GM12878 (cell line): ENCODE measurements at regions not wholly inside any gene's neighbourhood (a gene's known extent, or its start where the extent isn't known, plus 50 kb on each side); places are given as distances from the start of the nearest gene placed in this dataset.
A peak's percentile ranks its signal among the peaks of the same experiment; 100 is the strongest.

Source experiments
- ASH2L ChIP-seq: fragments of 300-600, 200-600 bp; sonication (generic); IDR thresholded peaks from 2 replicates; pipeline ENCODE4 v1.6.1; 2017; ENCODE audit warnings: low read depth, mild to moderate bottlenecking, borderline replicate concordance
- CBX5 ChIP-seq: sonication (generic); IDR thresholded peaks from 2 replicates; pipeline ENCODE4 v1.6.1; 2016; ENCODE audit warnings: low read depth, moderate library complexity, mild to moderate bottlenecking, inconsistent platforms
- CEBPZ ChIP-seq: fragments of 150-350 bp; IDR thresholded peaks from 2 replicates; pipeline ENCODE4 v1.6.1; 2016; ENCODE audit warnings: low read depth, low read length
- CTCF ChIP-seq, 3 experiments: IDR thresholded peaks in 2 of 3; conservative IDR thresholded peaks in 1 of 3; 2 replicates each; pipeline ENCODE4 v1.5.1; 2011; ENCODE audit warnings: low read depth in 3 of 3, low read length in 3 of 3, mild to moderate bottlenecking in 3 of 3, control low read depth in 2 of 3, moderate library complexity in 2 of 3, inconsistent platforms in 1 of 3, mixed read lengths in 1 of 3; ENCODE audit not compliant: control insufficient read depth in 2 of 3, insufficient read depth in 1 of 3; ENCODE audit errors: extremely low read depth in 1 of 3
- ESRRA ChIP-seq: IDR thresholded peaks from 2 replicates; pipeline ENCODE4 v1.6.1; 2012; ENCODE audit warnings: mild to moderate bottlenecking, low read length, improper control_type of control experiment
- FOS ChIP-seq: IDR thresholded peaks from 3 replicates; pipeline ENCODE4 v1.6.1; 2011; ENCODE audit warnings: borderline replicate concordance; ENCODE audit not compliant: insufficient read length; ENCODE audit errors: extremely low read depth
- FOXK2 ChIP-seq: fragments of 450-650 bp; IDR thresholded peaks from 2 replicates; pipeline ENCODE4 v1.6.1; 2017; ENCODE audit warnings: mild to moderate bottlenecking, moderate library complexity
- FOXM1 ChIP-seq: IDR thresholded peaks from 2 replicates; pipeline ENCODE4 v1.6.1; 2012; ENCODE audit warnings: low read depth, mild to moderate bottlenecking, inconsistent platforms, low read length, moderate library complexity
- MYC ChIP-seq: IDR thresholded peaks from 2 replicates; pipeline ENCODE4 v1.6.1; 2011; ENCODE audit warnings: mild to moderate bottlenecking, low read length, moderate library complexity, inconsistent platforms; ENCODE audit not compliant: insufficient read depth, insufficient replicate concordance, insufficient read length, severe bottlenecking
- NBN ChIP-seq: fragments of 450-650 bp; IDR thresholded peaks from 2 replicates; pipeline ENCODE4 v1.6.1; 2016
- NFYA ChIP-seq: IDR thresholded peaks from 2 replicates; pipeline ENCODE4 v1.6.1; 2011; ENCODE audit warnings: low read depth, mild to moderate bottlenecking, low read length, improper control_type of control experiment, borderline replicate concordance
- NR2C2 ChIP-seq: IDR thresholded peaks from 2 replicates; pipeline ENCODE4 v1.6.1; 2011; ENCODE audit warnings: borderline replicate concordance, low read depth; ENCODE audit not compliant: control insufficient read depth, insufficient read length
- SMARCA5 ChIP-seq: fragments of 450-650 bp; IDR thresholded peaks from 2 replicates; pipeline ENCODE4 v1.6.1; 2017; ENCODE audit warnings: mild to moderate bottlenecking
- STAT1 ChIP-seq: fragments of 450-650 bp; conservative IDR thresholded peaks from 2 replicates; pipeline ENCODE4 v1.6.1; 2014; ENCODE audit warnings: antibody characterized with exemption, mild to moderate bottlenecking
- SUPT20H ChIP-seq: IDR thresholded peaks from 2 replicates; pipeline ENCODE4 v1.6.1; 2011; ENCODE audit warnings: low read depth, mild to moderate bottlenecking, low read length, moderate library complexity, borderline replicate concordance; ENCODE audit not compliant: control insufficient read depth
- ZBTB33 ChIP-seq: fragments of 450-650 bp; IDR thresholded peaks from 2 replicates; pipeline ENCODE4 v1.6.1; 2017; ENCODE audit warnings: mild to moderate bottlenecking
- ZNF592 ChIP-seq: fragments of 450-650 bp; IDR thresholded peaks from 2 replicates; pipeline ENCODE4 v1.6.1; 2017; ENCODE audit warnings: mild to moderate bottlenecking, moderate library complexity

DNA sequence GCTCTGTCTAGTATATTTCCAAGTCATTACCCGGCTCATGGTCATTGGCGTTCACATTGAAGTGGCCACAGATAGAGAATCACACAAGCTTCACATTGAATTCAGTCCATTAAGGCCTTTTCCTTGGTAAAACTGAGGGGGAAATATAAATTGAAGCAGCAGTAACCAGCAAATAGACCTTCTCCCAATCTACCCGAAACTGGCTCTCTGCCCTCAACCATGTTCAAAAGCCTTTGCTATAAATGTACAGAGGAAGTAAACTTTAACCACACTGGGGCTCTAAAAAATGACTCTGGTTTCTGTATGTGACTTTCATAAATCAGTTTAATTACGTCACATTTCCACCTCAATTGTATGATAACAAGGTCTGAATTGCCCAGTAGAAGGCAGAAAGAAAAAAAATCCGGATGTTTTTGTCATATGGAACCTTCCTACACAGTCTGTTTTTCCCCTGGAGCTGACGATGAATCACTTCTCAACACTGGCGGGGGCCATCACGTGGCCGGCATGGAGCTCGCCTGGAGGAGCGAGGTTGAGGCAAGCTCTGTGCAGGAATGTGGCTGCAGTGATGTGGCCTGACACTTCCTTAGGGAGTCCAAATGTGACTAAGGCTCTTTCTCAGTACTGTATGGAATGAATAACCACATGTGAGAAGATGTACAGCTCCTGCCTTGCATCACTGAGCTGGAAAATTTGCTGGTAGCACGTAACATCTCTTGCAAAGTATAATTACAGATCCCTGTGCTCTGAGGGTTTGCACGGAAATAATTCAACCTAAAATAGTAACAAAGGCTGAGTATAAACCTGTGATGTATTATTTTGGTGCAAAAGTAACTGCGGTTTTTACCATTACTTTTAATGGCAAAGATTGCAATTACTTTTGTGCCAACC is 58.6 kb upstream of the SNX9 start (continued):
- TF ChIP-seq CEBPZ (no peak), ZNF592 (peak; percentile 66; the same call in 1 of the 2 replicates), CBX5 (peak; percentile 32; the same call in 1 of the 2 replicates), SMARCA5 (peak; percentile 9; the same call in 1 of the 2 replicates), ESRRA (0 out of 2 replicates have a peak, but pooled peaks have one; percentile 25), ZBTB33 (no peak), NR2C2 (no peak), FOXK2 (peak; percentile 60; the same call in 1 of the 2 replicates), STAT1 (no peak), FOS (no peak), CTCF (IDR thresholded peaks at IDR 0.05 in 2 of 3, conservative IDR thresholded peaks at IDR 0.05 in 1 of 3; ENCODE audit: control insufficient read depth in 2 of 3, extremely low read depth in 1 of 3, insufficient read depth in 1 of 3, low read depth in 3 of 3, low read length in 3 of 3) (no peak), NBN (peak; percentile 94), NFYA (no peak), SUPT20H (no peak), ASH2L (no peak; the same call in 1 of the 2 replicates), MYC (no peak), FOXM1 (peak; percentile 85)
